Small intestine (tissue), 7 donors: ENCODE measurements at regions not wholly inside any gene's neighbourhood (a gene's known extent, or its start where the extent isn't known, plus 50 kb on each side); places are given as distances from the start of the nearest gene placed in this dataset.
"Not testable (repeated sequence)": the region's sequence is repeated elsewhere in the genome, so short reads cannot be mapped to it uniquely, and the experiment has no call there.

Experiments used
- DNase-seq, 2 donors: peaks; one replicate each; pipeline versions ENCODE4 v3.0.0 to v3.0.0-alpha.2; 2013
- FAIRE-seq: peaks from 2 replicates; lab custom pipeline; 2012; peaks lifted over from hg19 to GRCh38; lab: Jason Lieb, UNC
- H3K27ac ChIP-seq, 3 donors: one replicate each; pipeline ENCODE4 v1.5.1; 2013; ENCODE audit warnings: low read length in 2 of 3, mild to moderate bottlenecking in 2 of 3, control low read depth in 1 of 3, inconsistent platforms in 1 of 3, low read depth in 1 of 3, moderate library complexity in 1 of 3
- H3K27me3 ChIP-seq, 3 donors: one replicate each; pipeline ENCODE4 v1.6.1; 2013; ENCODE audit warnings: low read length in 3 of 3, inconsistent platforms in 1 of 3; ENCODE audit not compliant: control insufficient read depth in 3 of 3, insufficient read depth in 3 of 3
- H3K36me3 ChIP-seq, 3 donors: one replicate each; pipeline ENCODE4 v1.6.1; 2013; ENCODE audit warnings: low read length in 3 of 3, inconsistent platforms in 1 of 3, low read depth in 1 of 3, mild to moderate bottlenecking in 1 of 3, moderate library complexity in 1 of 3; ENCODE audit not compliant: control insufficient read depth in 3 of 3, insufficient read depth in 2 of 3
- H3K4me1 ChIP-seq, 3 donors: one replicate each; pipeline ENCODE4 v1.6.1; 2013; ENCODE audit warnings: low read length in 2 of 3, inconsistent platforms in 1 of 3, low read depth in 1 of 3, mild to moderate bottlenecking in 1 of 3, moderate library complexity in 1 of 3; ENCODE audit not compliant: control insufficient read depth in 3 of 3, insufficient read depth in 2 of 3
- H3K4me3 ChIP-seq, 3 donors: one replicate each; pipeline ENCODE4 v1.5.1; 2013; ENCODE audit warnings: low read length in 3 of 3, control low read depth in 1 of 3, inconsistent platforms in 1 of 3, low read depth in 1 of 3, mild to moderate bottlenecking in 1 of 3, moderate library complexity in 1 of 3
- H3K9me3 ChIP-seq, 2 donors: one replicate each; pipeline ENCODE4 v1.6.1; 2013; ENCODE audit warnings: low read depth in 1 of 2, low read length in 1 of 2; ENCODE audit not compliant: control insufficient read depth in 2 of 2, insufficient read depth in 1 of 2
- WGBS, 3 donors: extraction: QIAGEN DNeasy Blood & Tissue Kit; methylation state at CpG; one replicate each; pipeline ENCODE4 v1.1.7; 2013; 5-methylcytosine and 5-hydroxymethylcytosine counted together
- donor health status: healthy with polysubstance abuse.
- donor health status: control.
- donor health status: control.
- donor health status: Bipolar disorder and iron deficiency.
- donor health status: healthy.

- Histone ChIP-seq H3K27ac (no peak overlapping the region), H3K4me1 (no peaks in the 10 kb centered on the region), H3K36me3 (no peaks in the 10 kb centered on the region), H3K27me3 (no peaks in the 10 kb centered on the region), H3K4me3 (no peak overlapping the region), H3K9me3 (peaks cover 0 to 7% of the 10 kb centered on the region in 2 donors)
- no peak for FAIRE-seq
- WGBS, 3 donors, result 70 to 74% (median 72%) methylated on average over 3 of the region's 3 CpGs
- no peak for DNase-seq
Measured at GRCh38 chr16:10282367-10282766, 100.1 kb upstream of the GRIN2A start.

DNA sequence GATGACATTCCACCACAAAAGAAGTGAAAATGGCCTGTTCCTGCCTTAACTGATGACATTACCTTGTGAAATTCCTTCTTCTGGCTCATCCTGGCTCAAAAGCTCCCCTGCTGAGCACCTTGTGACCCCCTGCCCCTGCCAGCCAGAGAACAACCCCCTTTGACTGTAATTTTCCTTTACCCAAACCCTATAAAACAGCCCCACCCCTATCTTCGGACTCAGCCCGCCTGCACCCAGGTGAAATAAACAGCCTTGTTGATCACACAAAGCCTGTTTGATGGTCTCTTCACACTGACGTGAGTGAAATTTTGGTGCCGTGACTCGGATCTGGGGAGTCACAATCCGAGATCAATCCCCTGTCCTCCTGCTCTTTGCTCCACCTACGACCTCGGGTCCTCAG is 101.0 kb upstream of the GRIN2A start:
- not testable (repeated sequence) for H3K4me3 ChIP-seq, FAIRE-seq
- WGBS, 3 donors, result 82% methylated on average over 8 of the region's 8 CpGs

DNA sequence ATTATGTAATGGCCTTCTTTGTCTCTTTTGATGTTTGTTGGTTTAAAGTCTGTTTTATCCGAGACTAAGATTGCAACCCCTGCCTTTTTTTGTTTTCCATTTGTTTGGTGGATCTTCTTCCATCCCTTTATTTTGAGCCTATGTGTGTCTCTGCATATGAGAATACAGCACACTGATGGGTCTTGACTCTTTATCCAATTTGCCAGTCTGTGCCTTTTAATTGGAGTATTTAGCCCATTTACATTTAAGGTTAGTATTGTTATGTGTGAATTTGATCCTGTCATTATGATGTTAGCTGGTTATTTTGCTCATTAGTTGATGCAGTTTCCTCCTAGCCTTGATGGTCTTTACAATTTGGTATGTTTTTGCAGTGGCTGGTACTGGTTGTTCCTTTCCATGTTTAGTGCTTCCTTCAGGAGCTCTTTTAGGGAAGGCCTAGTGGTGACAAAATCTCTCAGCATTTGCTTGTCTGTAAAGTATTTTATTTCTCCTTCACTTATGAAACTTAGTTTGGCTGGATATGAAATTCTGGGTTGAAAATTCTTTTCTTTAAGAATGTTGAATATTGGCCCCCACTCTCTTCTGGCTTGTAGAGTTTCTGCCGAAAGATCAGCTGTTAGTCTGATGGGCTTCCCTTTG is 95.3 kb upstream of the ATF7IP2 start:
- H3K27ac ChIP-seq, H3K9me3 ChIP-seq, H3K36me3 ChIP-seq, DNase-seq, H3K4me3 ChIP-seq, H3K27me3 ChIP-seq, H3K4me1 ChIP-seq, FAIRE-seq: not testable (repeated sequence)
- 84 to 100% (median 90%) methylated on average over 1 to 2 of the region's 2 CpGs for WGBS, 3 donors

More for the DNA sequence above, 101.0 kb upstream of the GRIN2A start:
- not testable (repeated sequence) for H3K36me3 ChIP-seq, H3K4me1 ChIP-seq, H3K27ac ChIP-seq, DNase-seq, H3K27me3 ChIP-seq, H3K9me3 ChIP-seq

GRCh38 chr16:10292197-10292596 is 93.7 kb upstream of the ATF7IP2 start:
- H3K27ac ChIP-seq, H3K36me3 ChIP-seq, FAIRE-seq, H3K4me3 ChIP-seq, H3K4me1 ChIP-seq, H3K27me3 ChIP-seq, DNase-seq: not testable (repeated sequence)
- 82 to 97% (median 84%) methylated on average over 8 to 9 of the region's 9 CpGs for WGBS, 3 donors
- peaks cover 0 to 11% of the 10 kb centered on the region in 2 donors for H3K9me3 ChIP-seq

GRCh38 chr16:10292976-10293375 is 92.9 kb upstream of the ATF7IP2 start:
- 77 to 81% (median 78%) methylated on average over 5 of the region's 5 CpGs for WGBS, 3 donors
- not testable (repeated sequence) for H3K27ac ChIP-seq, H3K4me1 ChIP-seq, H3K36me3 ChIP-seq, FAIRE-seq, DNase-seq, H3K27me3 ChIP-seq, H3K4me3 ChIP-seq
- peaks cover 0 to 11% of the 10 kb centered on the region in 2 donors for H3K9me3 ChIP-seq

GRCh38 chr16:10294153-10294552 is 91.7 kb upstream of the ATF7IP2 start:
- not testable (repeated sequence) for H3K27ac ChIP-seq, DNase-seq, H3K36me3 ChIP-seq, H3K27me3 ChIP-seq, FAIRE-seq, H3K4me3 ChIP-seq, H3K4me1 ChIP-seq
- 72 to 87% (median 80%) methylated on average over 2 to 3 of the region's 3 CpGs for WGBS, 3 donors
- peaks cover 0 to 11% of the 10 kb centered on the region in 2 donors for H3K9me3 ChIP-seq

DNA sequence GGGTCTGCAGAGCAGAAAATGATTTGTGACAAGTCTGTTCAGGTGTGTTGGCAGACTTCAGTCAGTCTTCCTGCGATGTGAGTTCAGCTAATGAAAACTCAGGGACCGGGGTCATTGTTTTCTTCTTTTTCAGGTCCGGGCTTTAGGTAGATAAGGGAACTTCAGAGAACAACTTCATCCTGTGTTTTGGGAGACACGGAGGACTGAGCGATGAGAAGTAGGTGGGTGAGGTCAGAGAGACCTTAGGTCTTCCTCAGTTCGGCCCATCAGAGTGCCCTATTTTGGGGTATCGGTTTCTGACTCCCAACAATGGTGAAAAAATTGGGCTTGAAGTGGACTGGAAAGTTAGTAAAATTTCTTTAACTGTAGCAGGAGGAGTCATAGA is 88.9 kb upstream of the ATF7IP2 start:
- Histone ChIP-seq H3K4me1 (peaks cover 0 to 4% (median 0%) of the 10 kb centered on the region in 3 donors), H3K9me3 (peaks cover 0 to 21% of the 10 kb centered on the region in 2 donors), H3K27me3 (peaks cover 0 to 2% (median 0%) of the 10 kb centered on the region in 3 donors), H3K36me3 (no peaks in the 10 kb centered on the region), H3K27ac (peak overlapping the region in 2 of 3 donors; percentile 41 to 67), H3K4me3 (no peak overlapping the region)
- FAIRE-seq, result no peak
- WGBS, 3 donors, result 84 to 93% (median 91%) methylated on average over 7 of the region's 7 CpGs
- no peak for DNase-seq

- no peak overlapping the region for H3K4me3 ChIP-seq
- peaks cover 0 to 4% (median 0%) of the 10 kb centered on the region in 3 donors for H3K4me1 ChIP-seq
- no peaks in the 10 kb centered on the region for H3K36me3 ChIP-seq
- DNase-seq (peak in 1 of 2 donors; percentile 73), FAIRE-seq (no peak)
- H3K27ac ChIP-seq, result peak overlapping the region in 2 of 3 donors; percentile 41 to 67
- no peaks in the 10 kb centered on the region for H3K27me3 ChIP-seq
- 49 to 55% (median 52%) methylated on average over 13 of the region's 13 CpGs for WGBS, 3 donors
- H3K9me3 ChIP-seq, result peaks cover 0 to 16% of the 10 kb centered on the region in 2 donors
Measured at GRCh38 chr16:10297341-10298006, 88.4 kb upstream of the ATF7IP2 start.
